Adipose tissue (tissue), 3 donors: ENCODE measurements at regions not wholly inside any gene's neighbourhood (a gene's known extent, or its start where the extent isn't known, plus 50 kb on each side); places are given as distances from the start of the nearest gene placed in this dataset.
"Not testable (repeated sequence)": the region's sequence is repeated elsewhere in the genome, so short reads cannot be mapped to it uniquely, and the experiment has no call there.

Experiments
- H3K27ac ChIP-seq: one replicate; pipeline ENCODE4 v1.5.1; 2013; ENCODE audit warnings: low read depth, low read length
- WGBS, 3 donors: extraction: QIAGEN DNeasy Blood & Tissue Kit; methylation state at CpG; one replicate each; pipeline ENCODE4 v1.1.7; 2013; 5-methylcytosine and 5-hydroxymethylcytosine counted together
- donor health status: healthy with polysubstance abuse.
- donor health status: Bipolar disorder and iron deficiency.
- donor health status: healthy.

- no peak overlapping the region for H3K27ac ChIP-seq
- WGBS, 3 donors, result 87 to 89% (median 88%) methylated on average over 8 of the region's 8 CpGs
These were observed 151.7 kb upstream of the PROK2 start for GRCh38 chr3:71936681-71937080.

DNA sequence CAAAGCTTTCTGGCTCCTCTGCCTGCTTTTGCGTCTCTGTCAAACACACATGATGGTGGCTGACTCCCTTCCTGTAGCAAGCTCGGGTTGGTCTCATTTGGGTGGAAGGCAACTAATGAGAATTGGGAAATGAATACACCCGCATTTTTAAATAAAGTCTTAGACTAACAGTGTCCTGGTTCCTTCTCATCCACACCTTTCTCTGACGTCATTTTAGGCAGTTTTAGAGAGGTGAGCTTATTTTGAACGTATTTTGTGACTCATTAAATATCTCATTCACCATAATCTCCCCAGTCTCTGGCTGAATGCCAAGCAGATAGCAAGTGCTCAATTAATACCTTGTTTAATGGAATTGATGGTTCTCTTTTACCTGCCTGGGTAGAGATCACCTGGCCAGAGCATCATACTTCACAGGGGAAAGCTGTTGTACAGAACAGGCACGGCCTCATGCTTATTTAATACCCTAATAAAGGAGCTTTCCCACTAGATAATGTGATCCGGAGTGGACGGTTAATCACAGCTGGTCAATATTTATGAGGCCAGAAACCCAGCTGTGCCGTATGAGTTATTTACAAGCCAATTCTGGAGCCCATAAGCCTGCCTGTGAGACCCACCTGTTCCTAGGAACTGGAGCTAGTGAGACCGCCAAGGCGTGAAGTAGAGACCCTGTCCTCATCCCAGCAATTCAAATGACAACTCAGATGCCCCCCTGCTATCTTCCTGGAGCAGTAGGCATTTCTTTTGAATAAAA is 149.7 kb upstream of the PROK2 start:
- WGBS, 3 donors, result 77 to 91% (median 88%) methylated on average over 11 of the region's 11 CpGs
- H3K27ac ChIP-seq, result no peak overlapping the region

DNA sequence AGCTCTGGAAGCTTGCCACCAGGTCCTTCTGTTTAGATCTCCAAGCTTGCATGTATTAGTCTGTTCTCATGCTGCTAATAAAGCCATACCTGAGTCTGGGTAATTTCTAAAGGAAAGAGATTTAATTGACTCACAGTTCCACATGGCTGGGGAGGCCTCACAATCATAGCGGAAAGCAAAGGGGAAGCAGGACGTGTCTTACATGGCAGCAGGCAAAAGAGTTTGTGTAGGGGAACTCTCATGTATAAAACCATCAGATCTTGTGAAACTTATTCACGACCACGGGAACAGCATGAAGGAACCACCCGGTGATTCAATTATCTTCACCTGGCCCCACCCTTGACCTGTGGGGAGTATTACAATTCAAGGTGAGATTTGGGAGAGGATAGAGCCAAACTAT is 147.0 kb upstream of the PROK2 start:
- H3K27ac ChIP-seq, result no peak overlapping the region
- 45 to 49% (median 48%) methylated on average over 5 of the region's 5 CpGs for WGBS, 3 donors

DNA sequence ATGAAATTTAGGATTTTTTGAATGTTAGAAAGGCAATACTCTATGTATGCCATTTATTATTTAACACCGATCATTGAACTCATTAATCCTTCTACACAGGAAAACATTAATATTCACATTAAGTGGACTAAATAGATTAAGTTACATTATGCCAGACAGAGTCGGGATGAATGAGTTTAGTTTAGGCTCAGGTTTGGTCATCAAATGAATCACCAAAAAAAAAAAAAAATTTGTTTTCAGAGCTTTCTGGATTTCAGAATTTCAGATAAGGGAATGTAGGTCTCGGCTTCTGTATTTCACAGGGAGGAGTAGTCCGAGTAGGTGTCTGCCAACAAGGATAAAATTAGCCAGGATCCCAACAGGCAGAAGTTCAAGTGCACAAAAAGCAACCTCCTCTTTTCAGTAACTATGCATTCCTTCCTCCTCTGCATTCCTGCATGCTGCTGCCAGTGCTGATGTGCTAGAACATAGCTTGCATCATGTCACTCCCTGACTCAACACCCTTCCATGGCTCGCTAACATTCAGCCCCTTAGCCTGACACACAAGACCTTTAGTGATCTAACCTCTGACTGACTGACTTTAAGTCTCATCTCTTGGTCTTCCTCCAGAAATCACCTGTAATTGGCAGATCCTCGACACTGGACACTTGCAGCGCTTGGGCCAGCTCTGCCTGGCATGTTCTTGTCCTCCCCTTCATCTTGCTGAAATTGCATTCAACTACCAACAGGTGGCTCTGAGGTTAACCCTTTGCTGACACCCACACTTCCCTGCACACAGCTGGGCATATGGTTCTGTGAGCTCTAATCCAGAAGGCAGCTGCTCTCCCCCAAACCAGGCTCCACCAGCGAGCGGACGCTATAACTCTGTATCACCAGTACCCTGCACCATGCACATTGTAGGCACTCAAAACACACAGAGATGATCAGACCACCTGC is 145.4 kb upstream of the PROK2 start:
- WGBS, 3 donors, result 59 to 73% (median 71%) methylated on average over 10 of the region's 10 CpGs
- H3K27ac ChIP-seq, result no peak overlapping the region

- H3K27ac ChIP-seq, result no peak overlapping the region
- 67 to 85% (median 70%) methylated on average over 2 of the region's 2 CpGs for WGBS, 3 donors
These were observed 143.3 kb upstream of the PROK2 start for GRCh38 chr3:71928212-71928611.

- 74 to 79% (median 74%) methylated on average over 8 of the region's 8 CpGs for WGBS, 3 donors
- no peak overlapping the region for H3K27ac ChIP-seq
These were observed 142.6 kb upstream of the PROK2 start for GRCh38 chr3:71927505-71928066.

DNA sequence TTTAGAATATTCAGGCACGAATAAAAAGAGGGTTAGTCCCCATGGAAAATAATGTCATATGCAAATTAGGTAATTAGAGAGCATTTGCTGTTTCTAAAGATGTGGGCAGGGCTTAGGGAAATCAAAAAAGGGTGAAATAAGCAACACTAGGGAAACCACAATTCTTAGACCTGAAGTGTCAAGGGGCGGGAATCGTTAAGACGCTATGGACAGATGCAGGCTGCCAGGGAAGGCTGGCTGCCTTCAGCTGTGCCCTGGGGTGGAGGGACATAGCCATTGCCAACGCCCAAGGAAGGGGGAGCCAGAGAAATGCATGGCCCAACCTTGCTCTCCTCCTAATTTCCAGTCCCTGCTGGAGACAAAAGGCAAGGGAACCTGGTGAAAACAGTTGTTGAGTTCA is 141.7 kb upstream of the PROK2 start:
- WGBS, 3 donors, result 75 to 80% (median 79%) methylated on average over 5 of the region's 5 CpGs
- no peak overlapping the region for H3K27ac ChIP-seq

DNA sequence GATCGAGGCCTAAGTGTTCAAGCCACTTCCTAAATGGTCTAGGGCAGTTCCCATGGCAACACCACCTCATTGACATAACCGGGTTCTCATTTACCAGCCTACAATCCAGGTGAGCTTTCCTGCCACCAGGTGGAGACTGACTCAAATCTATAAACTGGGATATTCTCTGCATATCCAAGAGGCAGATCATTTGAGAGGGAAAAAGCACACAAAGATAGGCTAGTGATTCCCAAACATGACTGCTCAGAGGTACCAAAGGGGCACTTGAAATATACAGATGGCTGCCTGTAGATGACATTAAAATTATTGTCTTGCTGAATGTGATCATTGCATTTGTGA is 141.3 kb upstream of the PROK2 start:
- WGBS, 3 donors, result 13 to 63% (median 39%) methylated on average over 2 of the region's 2 CpGs
- H3K27ac ChIP-seq, result no peak overlapping the region

DNA sequence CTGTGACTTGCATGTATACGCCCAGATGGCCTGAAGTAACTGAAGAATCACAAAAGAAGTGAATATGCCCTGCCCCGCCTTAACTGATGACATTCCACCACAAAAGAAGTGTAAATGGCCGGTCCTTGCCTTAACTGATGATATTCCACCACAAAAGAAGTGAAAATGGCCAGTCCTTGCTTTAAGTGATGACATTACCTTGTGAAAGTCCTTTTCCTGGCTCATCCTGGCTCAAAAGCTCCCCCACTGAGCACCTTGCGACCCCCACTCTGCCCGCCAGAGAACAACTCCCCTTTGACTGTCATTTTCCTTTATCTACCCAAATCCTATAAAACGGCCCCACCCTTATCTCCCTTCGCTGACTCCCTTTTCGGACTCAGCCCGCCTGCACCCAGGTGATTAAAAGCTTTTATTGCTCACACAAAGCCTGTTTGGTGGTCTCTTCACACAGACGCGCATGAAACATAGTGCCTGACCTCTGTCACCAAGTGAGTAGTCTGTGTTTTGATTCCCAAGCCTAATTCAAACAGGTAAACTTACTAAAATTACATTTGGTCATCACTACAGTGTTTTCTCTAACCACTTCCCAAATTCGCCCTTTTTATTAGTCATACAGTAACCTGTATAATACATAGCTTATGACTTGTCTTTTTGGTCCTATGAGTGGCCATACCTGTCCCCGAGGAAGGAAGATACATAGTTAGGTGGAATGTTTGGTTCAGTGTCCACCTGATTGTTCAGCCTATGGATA is 140.7 kb upstream of the PROK2 start:
- WGBS, 3 donors, result 75 to 89% (median 83%) methylated on average over 12 of the region's 13 CpGs
- H3K27ac ChIP-seq, result not testable (repeated sequence)

GRCh38 chr3:71924721-71925120 is 139.8 kb upstream of the PROK2 start:
- 68 to 84% (median 81%) methylated on average over 2 of the region's 2 CpGs for WGBS, 3 donors
- H3K27ac ChIP-seq, result no peak overlapping the region

GRCh38 chr3:71921036-71921435 is 136.1 kb upstream of the PROK2 start:
- no peak overlapping the region for H3K27ac ChIP-seq
- 89 to 95% (median 89%) methylated on average over 1 of the region's 1 CpG for WGBS, 3 donors

DNA sequence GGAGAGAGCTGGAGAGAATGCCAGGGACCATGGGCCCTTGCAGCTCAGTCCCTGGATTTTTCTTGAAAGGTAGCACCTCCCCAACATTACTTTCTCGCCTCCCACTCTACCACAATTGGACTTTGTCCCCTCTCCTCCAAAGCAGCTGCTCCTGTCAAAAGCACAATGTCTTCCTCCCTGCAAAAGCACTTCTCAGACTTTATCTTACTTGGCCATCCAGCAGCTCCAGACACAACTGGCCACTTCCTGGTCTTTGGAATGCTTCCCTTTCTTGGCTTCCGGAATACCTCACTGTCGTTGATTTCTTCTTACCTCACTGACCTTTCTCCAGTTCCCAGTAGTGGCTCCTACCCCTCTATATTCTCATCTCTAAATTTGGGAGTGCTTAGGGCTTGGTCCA is 134.6 kb upstream of the PROK2 start:
- H3K27ac ChIP-seq, result no peak overlapping the region
- WGBS, 3 donors, result 62 to 72% (median 64%) methylated on average over 3 of the region's 3 CpGs

DNA sequence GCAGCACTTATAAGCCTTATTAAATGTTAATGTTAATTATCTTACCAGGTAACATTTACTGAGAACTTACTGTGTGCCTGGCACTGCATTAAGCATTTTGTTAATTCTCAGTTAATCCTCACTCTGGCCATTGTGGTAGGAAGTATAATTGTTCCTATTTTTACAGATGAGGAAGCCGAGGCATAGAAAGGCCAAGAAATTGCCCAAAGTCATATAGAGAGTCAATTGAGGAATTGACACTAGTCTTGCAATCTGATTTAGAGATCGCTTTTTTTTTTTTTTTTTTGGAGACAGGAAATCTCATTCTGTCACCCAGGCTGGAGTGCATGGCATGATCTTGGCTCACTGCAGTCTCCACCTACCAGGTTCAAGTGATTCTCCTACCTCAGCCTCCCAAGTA is 132.6 kb upstream of the PROK2 start:
- WGBS, 3 donors, result 56 to 81% (median 64%) methylated on average over 2 of the region's 2 CpGs

DNA sequence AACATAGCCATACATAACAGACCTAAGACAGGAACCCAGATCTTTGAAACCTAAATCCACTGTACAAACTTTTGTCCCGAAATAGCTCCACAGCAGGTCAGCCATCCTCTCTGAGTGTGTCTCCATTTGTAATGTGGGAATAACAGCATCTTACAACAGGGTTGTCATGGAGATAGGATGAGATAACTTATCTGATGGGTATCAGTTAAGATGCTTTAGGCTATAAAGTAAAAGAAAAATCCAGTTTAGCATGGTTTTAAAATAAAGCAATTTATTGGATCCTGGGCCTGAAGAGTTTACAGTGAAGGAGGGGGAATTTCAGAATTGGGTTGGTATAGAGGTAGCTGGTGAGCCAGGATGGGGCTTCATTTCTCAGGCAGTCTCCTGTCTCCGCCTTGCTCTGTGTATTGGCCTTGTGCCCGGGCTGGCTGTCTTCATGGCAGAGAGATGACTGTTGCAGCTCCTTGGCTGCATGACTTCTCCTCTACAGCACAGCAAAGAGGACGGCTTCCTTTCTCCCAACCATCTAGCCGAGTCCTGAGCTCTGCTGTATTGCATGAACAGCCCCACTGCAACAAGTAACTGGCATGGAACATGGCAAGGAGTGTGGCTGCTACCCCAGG is 131.9 kb upstream of the PROK2 start:
- WGBS, 3 donors, result 66 to 81% (median 71%) methylated on average over 5 of the region's 5 CpGs
- no peak overlapping the region for H3K27ac ChIP-seq

More for the DNA sequence above, 132.6 kb upstream of the PROK2 start:
- no peak overlapping the region for H3K27ac ChIP-seq

- WGBS, 3 donors, result 64 to 76% (median 65%) methylated on average over 7 of the region's 7 CpGs
- no peak overlapping the region for H3K27ac ChIP-seq
These were observed 128.0 kb upstream of the PROK2 start for GRCh38 chr3:71912839-71913495.

- 82 to 91% (median 89%) methylated on average over 4 of the region's 4 CpGs for WGBS, 3 donors
- H3K27ac ChIP-seq, result no peak overlapping the region
These were observed 125.2 kb upstream of the PROK2 start for GRCh38 chr3:71910108-71910507.

- 41 to 62% (median 61%) methylated on average over 14 of the region's 14 CpGs for WGBS, 3 donors
- H3K27ac ChIP-seq, result no peak overlapping the region
These were observed 123.0 kb upstream of the PROK2 start for GRCh38 chr3:71907996-71908395.

DNA sequence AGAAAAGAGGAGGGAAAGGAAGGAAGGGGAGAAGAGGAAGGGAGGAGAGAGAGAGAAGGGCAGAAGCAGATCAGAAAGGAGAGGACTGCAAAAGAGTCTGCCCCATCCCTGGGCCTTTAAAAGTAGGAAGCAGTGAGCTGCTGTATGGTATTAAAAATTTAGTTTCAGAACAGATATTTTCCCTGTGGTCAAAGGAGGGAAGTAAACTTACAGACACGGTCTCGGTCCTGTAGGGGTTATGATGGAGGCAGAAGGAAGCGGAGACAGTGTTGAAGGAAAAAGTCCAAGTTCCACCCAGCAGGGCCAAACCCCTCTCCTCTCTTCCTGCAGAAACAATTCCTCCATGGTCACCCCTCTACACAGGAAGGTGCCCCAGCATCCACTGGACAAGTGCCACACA is 122.0 kb upstream of the PROK2 start:
- WGBS, 3 donors, result 54 to 76% (median 57%) methylated on average over 3 of the region's 3 CpGs
- no peak overlapping the region for H3K27ac ChIP-seq
